SK-N-MC (cell line): ENCODE measurements at regions not wholly inside any gene's neighbourhood (a gene's known extent, or its start where the extent isn't known, plus 50 kb on each side); places are given as distances from the start of the nearest gene placed in this dataset.
"Not testable (repeated sequence)": the region's sequence is repeated elsewhere in the genome, so short reads cannot be mapped to it uniquely, and the experiment has no call there.

ENCODE experiments used
- EZH2 ChIP-seq: fragments of 200-600 bp; sonication (generic); IDR thresholded peaks from one replicate; pipeline ENCODE4 v1.6.1; 2017; ENCODE audit warnings: antibody characterized with exemption
- POLR2AphosphoS5 ChIP-seq: IDR thresholded peaks from 2 replicates; pipeline ENCODE4 v1.6.1; 2012; ENCODE audit warnings: mild to moderate bottlenecking, low read depth, low read length, borderline replicate concordance

- TF ChIP-seq POLR2AphosphoS5, EZH2: not testable (repeated sequence)
These were observed 321.6 kb downstream of the RPLP1 start for GRCh38 chr15:69774258-69774657.
